ENCODE measurements at regions not wholly inside any gene's neighbourhood (a gene's known extent, or its start where the extent isn't known, plus 50 kb on each side); places are given as distances from the start of the nearest gene placed in this dataset.

- Histone ChIP-seq H3K4me3 (ENCODE audit: low read depth, low read length, poor library complexity, severe bottlenecking) (no peak overlapping the region), H3K4me1 (ENCODE audit: insufficient read depth, low read length, poor library complexity, severe bottlenecking) (no peaks in the 10 kb centered on the region), H3K36me3 (ENCODE audit: insufficient read depth, low read length, poor library complexity, severe bottlenecking) (no peaks in the 10 kb centered on the region), H3K27ac (ENCODE audit: low read depth, low read length, poor library complexity, severe bottlenecking) (no peak overlapping the region), H3K9me3 (ENCODE audit: low read depth, low read length, poor library complexity, severe bottlenecking) (no peaks in the 10 kb centered on the region), H3K27me3 (replicated peaks; ENCODE audit: insufficient read depth, low read depth, low read length, poor library complexity) (no peaks in the 10 kb centered on the region)
- DNase-seq (ENCODE audit: low spot score), result no peak
- POLR2A ChIA-PET (ENCODE audit: low non-redundant PET), result no interaction called here
- no TSS peak for BruUV-seq (replicated peaks)
- CTCF ChIA-PET, result no interaction called here
- no peak for TF ChIP-seq CTCF (conservative IDR thresholded peaks at IDR 0.05; ENCODE audit: low read depth, low read length)
- no peak for TF ChIP-seq EZH2 (IDR thresholded peaks at IDR 0.05; ENCODE audit: borderline replicate concordance, low read depth, low read length, poor library complexity, severe bottlenecking)
- intact Hi-C loops (cut with micrococcal nuclease; ENCODE audit: unreplicated experiment), result no loop called here
These were observed 70.2 kb upstream of the PDE4B start for GRCh38 chr1:65722461-65722860.

GRCh38 chr1:65724151-65724550 is 68.5 kb upstream of the PDE4B start:
- TF ChIP-seq CTCF (conservative IDR thresholded peaks at IDR 0.05; ENCODE audit: low read depth, low read length), result no peak
- no peak for TF ChIP-seq EZH2 (IDR thresholded peaks at IDR 0.05; ENCODE audit: borderline replicate concordance, low read depth, low read length, poor library complexity, severe bottlenecking)
- ChIA-PET CTCF (no interaction called here), POLR2A (ENCODE audit: low non-redundant PET) (no interaction called here)

GRCh38 chr1:65725064-65725463 is 67.6 kb upstream of the PDE4B start:
- no TSS peak for BruUV-seq (replicated peaks)
- intact Hi-C loops (cut with micrococcal nuclease; ENCODE audit: unreplicated experiment), result no loop called here
- POLR2A ChIA-PET (ENCODE audit: low non-redundant PET), result no interaction called here
- Histone ChIP-seq H3K27me3 (replicated peaks; ENCODE audit: insufficient read depth, low read depth, low read length, poor library complexity) (no peaks in the 10 kb centered on the region), H3K27ac (ENCODE audit: low read depth, low read length, poor library complexity, severe bottlenecking) (no peak overlapping the region), H3K4me1 (ENCODE audit: insufficient read depth, low read length, poor library complexity, severe bottlenecking) (no peaks in the 10 kb centered on the region), H3K36me3 (ENCODE audit: insufficient read depth, low read length, poor library complexity, severe bottlenecking) (no peaks in the 10 kb centered on the region), H3K4me3 (ENCODE audit: low read depth, low read length, poor library complexity, severe bottlenecking) (no peak overlapping the region), H3K9me3 (ENCODE audit: low read depth, low read length, poor library complexity, severe bottlenecking) (no peaks in the 10 kb centered on the region)
- DNase-seq (ENCODE audit: low spot score), result no peak
- TF ChIP-seq CTCF (conservative IDR thresholded peaks at IDR 0.05; ENCODE audit: low read depth, low read length) (no peak), EZH2 (IDR thresholded peaks at IDR 0.05; ENCODE audit: borderline replicate concordance, low read depth, low read length, poor library complexity, severe bottlenecking) (no peak)
- CTCF ChIA-PET, result no interaction called here

More at GRCh38 chr1:65724151-65724550, 68.5 kb upstream of the PDE4B start:
- BruUV-seq (replicated peaks), result no TSS peak
- H3K27ac ChIP-seq (ENCODE audit: low read depth, low read length, poor library complexity, severe bottlenecking), result no peak overlapping the region
- H3K4me3 ChIP-seq (ENCODE audit: low read depth, low read length, poor library complexity, severe bottlenecking), result no peak overlapping the region
- H3K4me1 ChIP-seq (ENCODE audit: insufficient read depth, low read length, poor library complexity, severe bottlenecking), result no peaks in the 10 kb centered on the region
- intact Hi-C loops (cut with micrococcal nuclease; ENCODE audit: unreplicated experiment), result no loop called here
- no peak for DNase-seq (ENCODE audit: low spot score)
- no peaks in the 10 kb centered on the region for H3K9me3 ChIP-seq (ENCODE audit: low read depth, low read length, poor library complexity, severe bottlenecking)
- H3K27me3 ChIP-seq (replicated peaks; ENCODE audit: insufficient read depth, low read depth, low read length, poor library complexity), result no peaks in the 10 kb centered on the region
- H3K36me3 ChIP-seq (ENCODE audit: insufficient read depth, low read length, poor library complexity, severe bottlenecking), result no peaks in the 10 kb centered on the region

All from A673 (cell line).